HG03521 (cell line): ENCODE measurements at regions not wholly inside any gene's neighbourhood (a gene's known extent, or its start where the extent isn't known, plus 50 kb on each side); places are given as distances from the start of the nearest gene placed in this dataset.

Source experiments
- ATAC-seq: cut with Tn5 transposase; IDR thresholded peaks from one replicate; pipeline ENCODE4 v1.9.1; 2021; ENCODE audit warnings: mild to moderate bottlenecking, moderate library complexity; ENCODE audit not compliant: unreplicated experiment

DNA sequence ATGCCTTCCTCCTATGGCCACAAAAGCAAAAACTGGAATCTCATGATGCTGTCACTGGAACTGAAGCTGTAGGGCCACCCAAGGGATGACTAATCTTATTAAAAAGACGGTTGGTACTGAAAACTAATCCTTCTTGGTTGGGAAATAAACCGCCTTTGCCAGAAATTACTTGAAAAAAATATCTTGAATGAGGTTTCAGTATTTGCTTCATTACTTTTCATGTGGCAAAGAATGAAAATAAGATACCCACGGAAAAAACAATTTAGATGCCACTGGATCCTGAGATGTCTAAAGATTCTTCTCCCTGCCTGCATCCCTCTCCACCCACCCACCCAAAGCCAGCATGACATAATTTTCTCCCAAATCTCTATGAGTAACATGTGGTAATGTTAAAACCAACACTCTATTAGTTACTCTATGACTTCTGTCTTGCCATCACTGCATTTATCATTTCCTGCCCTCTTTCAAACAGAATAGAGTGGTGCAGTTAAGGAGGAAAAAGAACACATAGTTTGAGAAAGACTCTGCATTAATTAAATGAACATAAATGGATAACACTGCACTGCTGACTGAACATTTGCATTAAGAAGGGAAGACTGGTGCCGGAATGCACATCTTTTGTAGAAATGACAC is 111.8 kb upstream of the DPH6 start:
- ATAC-seq = no peak

DNA sequence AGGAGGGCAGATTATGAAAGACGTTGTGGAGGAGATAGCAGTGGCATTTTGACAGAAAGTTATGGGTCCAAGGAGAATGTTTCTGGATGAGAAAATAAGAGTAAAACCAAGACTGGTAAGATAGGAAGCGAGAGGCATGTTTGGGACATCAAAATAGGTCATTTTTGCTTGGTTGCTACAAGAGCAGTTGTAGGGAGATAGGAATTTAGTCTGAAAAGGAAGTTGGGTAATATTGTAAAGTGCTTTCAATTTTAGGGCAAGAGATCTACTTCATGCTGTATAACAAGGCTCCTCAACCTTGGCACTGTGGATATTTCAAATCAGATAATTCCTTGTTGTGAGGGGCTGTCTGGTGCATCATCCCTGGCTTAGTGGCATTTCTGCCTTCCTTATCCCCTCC is 118.0 kb upstream of the DPH6 start:
- no peak for ATAC-seq

DNA sequence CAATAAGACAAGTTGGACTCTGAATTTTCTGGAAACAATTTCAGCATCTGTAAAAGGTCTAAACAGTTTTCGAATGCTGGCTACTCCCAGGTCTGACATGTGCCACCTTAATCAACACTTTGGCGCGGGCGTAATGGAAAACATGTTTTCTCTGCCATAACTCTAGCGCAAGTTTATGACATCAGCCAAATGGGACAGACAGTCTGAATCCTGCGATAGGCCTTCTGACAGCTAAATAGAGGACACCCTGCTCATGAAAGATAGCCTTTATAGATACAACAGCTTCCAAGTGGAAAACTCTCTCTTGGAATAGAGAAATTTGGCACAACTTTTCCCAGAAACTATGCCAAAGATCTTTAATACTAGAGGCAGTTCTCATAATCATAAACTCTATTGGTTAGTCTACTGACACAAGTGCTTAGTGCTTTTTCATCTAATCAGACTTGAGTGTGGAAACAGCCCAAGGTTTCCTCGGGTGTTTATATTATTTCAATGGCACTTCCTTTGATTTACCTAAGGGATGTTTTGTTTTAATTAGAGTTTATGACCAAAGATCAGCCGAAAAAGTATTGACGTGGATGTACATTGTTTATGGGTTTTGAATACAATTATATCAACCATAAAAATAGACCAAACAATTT is 120.1 kb upstream of the DPH6 start:
- ATAC-seq = no peak

DNA sequence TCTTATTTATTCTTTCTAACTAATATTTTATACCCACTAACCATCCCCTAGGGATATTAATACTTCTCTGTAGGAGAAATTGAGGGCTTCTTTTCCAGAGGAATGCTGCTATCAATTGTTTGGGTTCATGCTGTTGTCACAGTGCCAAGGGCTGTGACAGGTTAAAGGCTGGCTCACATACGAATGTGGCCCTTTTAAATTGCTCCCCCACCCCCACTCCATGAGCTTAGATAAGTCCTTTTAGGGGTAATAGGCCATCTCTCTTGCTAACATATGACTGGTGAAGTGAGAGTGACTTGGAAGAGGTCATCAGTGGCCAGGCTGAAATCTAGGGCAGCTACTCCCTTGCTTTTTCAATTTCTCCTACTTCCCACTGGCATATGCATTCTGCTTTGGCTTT is 121.9 kb upstream of the DPH6 start:
- ATAC-seq = no peak

DNA sequence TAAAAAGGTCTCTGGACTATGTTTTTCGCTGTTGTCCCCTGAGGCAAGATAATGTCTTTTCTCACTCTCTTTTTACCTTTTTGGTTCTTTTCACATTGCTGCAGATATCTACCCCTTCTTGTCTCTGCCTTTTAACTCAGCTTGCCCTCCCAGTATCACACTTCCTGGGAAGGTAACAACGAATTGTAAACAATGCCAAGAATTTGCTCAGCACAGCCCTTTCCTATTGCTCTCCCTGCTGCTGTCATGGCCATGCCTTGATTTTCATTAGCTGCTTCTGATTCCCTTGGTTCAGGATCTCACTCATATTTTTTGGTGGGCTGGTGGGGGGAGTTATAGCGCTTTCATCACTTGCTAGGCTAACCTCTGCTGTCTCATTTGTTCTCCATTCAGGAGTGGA is 123.1 kb upstream of the DPH6 start:
- no peak for ATAC-seq

DNA sequence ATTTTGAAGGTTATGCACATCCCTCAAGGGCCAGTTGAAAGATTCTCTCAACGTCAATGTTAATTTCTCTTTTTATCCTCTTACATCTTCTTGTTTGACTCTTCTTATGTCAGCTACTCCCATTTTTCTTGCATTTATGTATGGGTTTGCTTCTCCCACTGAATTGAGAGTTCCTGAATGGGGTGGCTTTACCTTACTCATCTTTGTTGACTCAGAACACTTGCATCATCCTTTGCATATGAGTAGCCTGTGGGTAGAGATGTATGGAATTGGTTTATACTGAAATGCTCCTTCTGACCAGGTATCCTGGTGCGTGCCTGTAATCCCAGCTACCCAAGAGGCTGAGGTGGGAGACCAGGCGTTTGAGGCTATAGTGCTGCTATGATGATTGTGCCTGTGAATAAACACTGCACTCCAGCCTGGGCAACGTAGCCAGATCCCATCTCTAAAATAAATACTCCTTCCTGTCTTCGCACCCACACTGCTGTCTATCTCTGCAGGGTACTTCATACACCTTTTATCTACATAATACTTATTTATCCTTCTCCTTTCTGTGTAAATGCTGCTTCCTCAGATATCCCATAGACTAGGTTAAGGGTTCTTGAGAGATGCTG is 123.6 kb upstream of the DPH6 start:
- ATAC-seq = no peak

DNA sequence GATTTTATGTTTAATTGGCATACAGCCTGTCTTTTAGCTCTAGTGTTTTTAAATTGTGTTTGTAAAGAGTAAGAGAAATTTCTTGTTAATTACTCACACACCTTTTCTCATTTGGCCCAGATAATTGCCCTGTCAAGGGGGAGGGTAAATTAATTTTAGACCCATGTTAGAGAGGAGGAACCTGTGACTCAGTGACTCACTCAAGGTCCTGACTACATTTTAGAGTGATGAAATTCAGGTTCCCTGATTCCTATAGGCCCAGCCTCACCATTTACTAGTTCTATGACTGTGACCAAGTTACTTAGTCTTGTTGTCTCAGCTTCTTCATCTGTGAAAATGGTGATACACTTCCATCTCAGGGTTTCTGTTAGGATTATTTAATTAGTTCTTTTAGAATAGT is 125.2 kb upstream of the DPH6 start:
- ATAC-seq = no peak

DNA sequence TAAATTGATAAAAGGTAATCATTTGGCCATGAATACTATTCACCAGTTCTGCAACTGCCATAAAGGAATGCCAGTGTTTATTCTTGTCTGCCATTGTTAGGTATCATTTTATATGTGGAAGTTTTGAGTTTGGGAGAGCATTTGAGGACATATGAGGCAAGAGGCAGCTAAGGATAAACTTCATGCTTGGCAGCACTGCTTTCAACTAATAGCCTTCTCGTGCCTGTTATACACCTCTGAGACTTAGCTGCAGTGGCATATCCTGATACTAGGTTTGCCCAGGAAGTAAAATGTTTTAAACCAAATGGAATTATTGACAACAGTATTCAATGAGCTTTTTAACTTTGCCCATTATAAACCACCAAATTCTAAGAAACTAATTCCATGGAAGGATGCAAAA is 126.0 kb upstream of the DPH6 start:
- ATAC-seq = no peak

DNA sequence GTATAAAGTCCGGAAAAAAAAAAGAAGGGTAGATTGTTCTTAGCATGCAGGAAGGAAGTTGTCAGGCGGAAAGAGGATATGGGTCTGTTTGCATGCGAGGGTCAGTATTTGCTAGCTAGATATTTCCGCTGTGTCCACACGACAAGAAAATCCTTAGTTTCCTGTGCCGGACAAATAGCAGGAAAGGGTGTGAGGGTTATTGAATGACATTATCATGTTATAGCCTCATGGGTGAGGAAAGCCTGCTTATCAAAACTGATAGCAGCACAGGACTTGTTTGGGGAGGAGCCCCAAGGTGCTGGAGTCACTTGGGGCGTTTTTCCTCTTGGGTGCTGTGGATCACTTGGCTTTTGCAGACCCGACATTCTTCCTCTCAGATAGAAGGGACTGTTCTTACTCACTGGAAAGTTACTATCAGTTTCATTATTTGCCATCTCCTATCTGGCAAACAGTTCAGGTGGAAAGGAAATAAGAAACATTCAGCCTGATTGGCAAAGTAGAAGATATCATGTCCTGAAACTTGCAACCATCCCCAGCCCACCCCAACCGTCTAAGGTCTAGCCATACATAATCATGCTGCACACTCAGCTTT is 127.2 kb upstream of the DPH6 start:
- ATAC-seq = no peak

DNA sequence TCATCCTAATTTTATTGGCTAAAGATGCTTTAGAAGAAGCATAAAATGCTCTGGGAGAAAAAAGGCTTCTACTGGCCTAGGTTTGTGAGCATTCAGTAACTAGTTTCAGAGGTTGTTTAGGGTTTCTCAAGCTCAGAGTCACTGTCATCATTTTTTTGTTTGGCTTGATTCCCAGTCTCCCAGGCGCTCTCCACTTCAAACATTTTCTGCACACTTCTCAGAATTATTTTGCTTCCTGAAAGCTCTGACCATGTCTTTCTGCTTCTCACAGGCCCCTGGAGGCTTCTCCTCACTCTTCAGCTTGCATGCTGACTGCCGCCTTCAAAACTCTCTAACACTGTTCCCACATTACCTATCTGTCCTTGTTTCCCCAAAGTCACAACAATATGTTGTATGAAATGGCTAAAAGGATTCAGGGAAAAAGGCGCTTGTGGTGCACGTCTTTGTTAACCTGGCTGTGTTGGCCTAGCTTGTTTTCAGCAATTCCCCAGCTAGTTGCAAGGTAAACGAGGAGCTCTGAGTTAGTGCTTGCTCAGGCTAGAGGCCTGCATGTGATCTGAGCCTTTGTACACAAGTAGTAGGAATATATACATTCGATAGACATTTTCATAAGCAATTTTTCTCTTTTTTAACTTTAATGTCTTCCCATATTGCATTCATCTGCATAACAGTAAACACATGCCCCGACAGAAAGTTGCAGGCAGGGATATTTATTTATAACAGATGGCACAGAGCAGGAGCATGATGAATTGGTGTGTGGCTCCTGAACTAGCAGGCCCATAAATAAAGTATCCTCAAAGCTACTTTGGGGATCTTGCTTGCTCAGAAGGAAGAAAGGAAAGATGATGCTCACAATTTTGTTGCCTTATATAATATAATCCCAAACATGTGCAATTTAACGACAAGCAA is 129.2 kb upstream of the DPH6 start:
- no peak for ATAC-seq

DNA sequence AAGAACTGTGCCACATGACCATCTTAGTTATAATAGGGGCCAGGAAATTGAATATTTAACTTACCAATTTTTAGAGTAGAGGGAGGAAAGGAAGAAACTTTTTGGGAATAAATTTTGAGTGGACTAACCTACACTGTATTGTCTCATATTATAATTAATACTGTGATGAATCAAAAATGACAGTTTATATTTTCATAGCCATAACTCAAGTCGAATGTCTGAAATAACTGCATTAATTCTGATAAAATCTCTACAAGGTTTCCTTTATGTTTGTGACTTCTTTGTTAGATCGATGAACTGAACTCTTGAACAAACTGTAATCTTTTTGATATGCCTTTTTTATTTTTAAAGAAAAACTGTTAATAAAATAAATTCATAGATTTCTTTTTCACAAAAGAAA is 132.8 kb upstream of the DPH6 start:
- no peak for ATAC-seq

DNA sequence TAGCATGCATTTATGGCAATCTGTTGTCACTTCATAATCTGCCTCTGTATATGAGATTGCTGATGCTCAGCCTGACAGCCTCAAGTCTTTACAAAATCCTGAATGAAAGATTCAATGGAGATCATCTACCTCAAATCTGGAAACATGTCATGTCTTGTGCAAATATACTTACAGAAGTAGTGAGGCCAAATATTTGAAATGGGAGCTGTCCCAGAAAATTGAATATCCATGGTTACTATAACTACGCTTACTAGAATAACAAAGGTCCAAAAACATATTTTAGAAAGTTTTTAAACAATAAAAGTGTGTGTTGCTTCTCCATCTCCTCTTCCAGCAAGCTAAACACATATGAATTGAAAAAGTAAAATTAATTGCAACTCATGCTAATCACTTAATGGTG is 133.2 kb upstream of the DPH6 start:
- ATAC-seq = no peak

DNA sequence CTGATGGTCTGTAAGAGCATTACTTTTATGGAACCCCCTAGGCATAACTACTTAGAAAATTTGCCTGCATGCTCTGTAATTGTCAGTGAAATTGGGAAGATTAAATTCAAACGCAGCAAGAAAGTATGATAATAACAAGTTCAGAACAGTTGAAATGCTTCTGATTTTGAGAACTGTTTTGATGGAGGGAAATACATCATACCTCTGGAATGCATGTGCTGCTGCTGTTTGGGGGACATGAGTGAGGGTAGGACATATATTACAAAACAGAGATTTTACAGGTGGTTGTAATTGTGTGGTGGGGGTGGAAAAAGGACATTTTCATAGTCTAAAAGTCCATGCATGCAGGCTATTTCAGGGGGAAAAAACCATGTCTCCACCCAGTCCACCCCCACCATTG is 135.0 kb upstream of the DPH6 start:
- no peak for ATAC-seq

DNA sequence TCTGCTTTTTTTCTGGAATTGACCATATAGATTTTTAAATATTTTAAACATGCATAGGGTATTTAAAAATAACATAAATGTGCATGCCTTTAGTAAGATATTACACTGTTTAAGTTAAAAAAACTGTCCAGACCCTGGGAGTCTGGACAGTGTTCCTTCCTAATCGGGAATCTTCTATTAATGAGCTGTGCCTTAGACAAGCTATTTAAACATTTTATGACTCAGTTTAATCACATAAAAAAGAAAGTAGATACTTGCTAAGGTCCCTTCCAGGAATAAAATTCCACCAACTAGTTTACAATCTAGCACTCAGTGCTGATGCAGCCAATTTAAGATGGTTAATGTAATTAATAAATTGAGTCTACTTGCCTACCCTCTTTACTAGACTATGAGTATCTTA is 140.4 kb upstream of the DPH6 start:
- ATAC-seq = no peak

DNA sequence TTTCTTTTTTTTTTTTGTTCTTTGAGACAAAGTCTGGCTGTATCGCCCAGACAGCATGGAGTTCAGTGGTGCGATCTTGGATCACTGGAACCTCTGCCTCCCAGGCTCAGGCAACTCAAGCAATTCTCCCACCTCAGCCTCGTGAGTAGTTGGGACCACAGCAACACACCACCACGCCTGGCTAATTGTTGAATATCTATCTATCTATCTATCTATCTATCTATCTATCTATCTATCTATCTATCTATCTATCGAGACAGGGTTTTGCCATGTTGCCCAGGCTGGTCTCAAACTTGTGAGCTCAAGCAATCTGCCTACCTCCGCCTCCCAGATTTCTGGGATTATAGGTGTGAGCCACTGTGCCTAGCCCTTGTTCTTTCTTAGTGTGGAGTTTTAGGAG is 143.3 kb upstream of the DPH6 start:
- no peak for ATAC-seq

DNA sequence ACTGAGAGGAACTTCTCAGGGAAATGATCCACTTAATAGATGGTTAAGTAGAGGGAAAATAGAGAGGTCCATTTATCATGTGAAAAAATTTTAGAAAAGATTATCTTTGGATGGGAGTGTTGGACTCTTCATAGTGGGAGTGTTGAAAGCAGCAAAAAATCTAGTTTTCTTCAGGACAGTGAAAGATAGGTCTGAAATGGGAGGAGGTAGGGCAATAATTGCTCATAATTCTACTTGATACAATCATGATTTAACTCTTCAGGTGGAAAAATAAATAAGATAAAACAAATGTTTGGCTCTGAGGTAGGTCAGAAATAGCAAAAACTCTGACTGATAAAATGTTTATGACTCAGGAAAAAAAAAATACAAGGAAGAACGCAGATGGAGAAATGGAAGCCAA is 144.1 kb upstream of the DPH6 start:
- ATAC-seq = no peak

DNA sequence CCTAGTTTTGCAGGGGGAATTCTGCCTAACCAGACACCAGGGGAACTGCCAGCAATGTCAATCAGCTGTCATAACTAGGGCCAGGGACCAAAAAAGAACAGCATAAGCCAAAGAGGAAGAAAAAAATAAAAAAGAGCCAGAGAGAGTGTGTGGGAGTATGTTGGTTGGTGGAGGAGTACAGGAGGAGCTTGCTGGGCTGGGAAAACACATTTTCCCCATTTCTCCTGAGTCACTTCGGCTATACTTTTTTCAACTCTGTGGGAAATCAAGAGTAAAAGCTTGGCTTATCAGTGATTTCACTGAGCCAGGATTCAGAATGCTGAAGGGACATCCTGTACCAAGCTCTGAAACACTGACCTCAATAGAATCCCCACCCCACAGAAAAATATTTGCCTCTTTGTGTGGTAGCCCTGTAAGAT is 144.7 kb upstream of the DPH6 start:
- no peak for ATAC-seq

DNA sequence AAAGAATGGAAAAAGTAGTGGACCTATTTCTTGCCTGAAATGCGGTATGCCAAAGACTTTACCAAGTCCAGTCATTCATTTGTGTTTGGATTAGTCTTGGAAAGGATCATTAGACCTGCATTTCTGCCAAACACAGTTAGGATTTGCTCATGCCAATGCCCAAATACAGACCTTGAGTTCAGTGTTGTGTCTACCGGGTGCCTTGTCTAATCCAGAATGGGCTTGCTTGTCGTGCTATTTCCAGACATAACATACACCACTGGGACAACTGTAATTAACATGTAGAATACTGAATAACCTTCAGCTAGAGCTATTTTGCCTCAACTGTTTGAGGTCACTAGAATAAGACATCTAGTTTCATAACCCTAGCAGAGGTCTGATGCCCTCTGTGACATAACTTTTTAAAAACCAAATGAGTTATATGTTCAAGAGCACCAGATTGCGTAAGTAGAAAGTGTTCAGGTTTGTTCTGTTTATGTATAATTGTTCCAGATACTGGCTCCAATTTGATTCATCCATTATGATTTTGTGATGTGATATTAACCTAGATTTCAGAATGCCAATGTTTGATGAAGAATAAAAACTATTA is 145.3 kb upstream of the DPH6 start:
- ATAC-seq = no peak

DNA sequence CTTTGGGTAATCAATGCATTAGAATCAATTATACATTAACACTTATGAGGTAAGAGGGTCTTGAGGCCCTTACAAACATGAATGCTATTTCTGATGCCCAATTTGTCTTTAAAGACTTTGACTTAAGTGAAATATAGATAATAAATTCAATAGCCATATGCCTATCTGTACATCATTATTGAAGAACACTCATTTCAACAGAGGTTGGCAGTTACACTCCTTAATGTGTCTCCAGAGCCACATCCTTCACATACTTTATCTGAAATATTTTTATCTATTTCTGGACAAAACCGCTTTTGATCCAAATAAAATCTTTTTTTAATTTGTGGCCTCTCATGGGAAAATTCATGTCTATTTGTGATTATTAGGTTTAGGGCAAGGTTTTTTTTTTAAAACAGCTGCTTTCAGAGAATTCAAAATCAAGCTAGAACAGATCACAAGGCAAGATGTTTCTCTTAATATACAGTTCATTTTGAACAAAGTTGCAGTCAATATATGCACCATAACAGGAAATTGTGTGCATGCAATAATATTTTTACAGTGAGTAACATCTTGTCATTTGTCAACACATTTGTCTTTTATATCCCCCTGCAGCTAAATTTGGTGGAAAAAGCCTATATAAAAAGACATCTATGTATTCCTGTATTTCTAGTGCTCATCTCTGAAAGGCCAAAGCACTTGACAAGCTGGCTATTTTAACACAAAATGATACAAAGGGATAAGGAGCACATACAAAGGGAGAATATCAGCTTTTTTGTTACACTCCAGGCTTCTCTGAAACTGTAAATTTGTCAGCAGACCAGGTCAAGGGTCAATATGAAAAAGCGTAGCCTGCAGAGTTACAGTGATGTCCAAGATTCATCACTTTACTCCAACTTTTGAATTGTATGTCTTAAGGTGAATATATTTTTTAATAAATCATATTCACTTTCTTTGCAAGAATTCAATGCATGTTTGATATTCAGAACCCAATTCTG is 146.2 kb upstream of the DPH6 start:
- ATAC-seq = no peak

DNA sequence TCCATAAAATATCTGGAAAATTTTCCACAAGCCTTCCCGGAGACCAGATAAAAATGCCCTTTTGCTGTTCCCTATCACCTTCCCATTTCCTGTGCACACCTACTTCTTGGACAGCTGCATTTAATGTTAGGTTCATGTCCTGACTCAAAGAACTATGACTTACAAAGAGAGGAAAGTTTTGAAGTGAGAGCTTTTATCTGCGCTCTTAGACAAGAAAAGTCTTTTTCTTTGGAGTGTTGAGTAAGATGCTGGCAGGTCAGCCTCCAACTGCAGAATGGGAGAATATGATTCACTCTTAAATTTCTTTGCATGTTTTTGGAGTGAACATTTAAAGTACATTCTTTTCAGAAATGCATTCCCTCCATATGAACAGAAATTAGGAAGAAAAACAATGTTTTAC is 147.3 kb upstream of the DPH6 start:
- no peak for ATAC-seq
